IPS-15b (cell line): ENCODE measurements at regions not wholly inside any gene's neighbourhood (a gene's known extent, or its start where the extent isn't known, plus 50 kb on each side); places are given as distances from the start of the nearest gene placed in this dataset.
"Not testable (repeated sequence)": the region's sequence is repeated elsewhere in the genome, so short reads cannot be mapped to it uniquely, and the experiment has no call there.

Experiments
- H3K27me3 ChIP-seq: one replicate; pipeline ENCODE4 v1.6.1; 2013; ENCODE audit warnings: low read length; ENCODE audit not compliant: control insufficient read depth, insufficient read depth
- H3K36me3 ChIP-seq: one replicate; pipeline ENCODE4 v1.6.1; 2013; ENCODE audit warnings: low read length; ENCODE audit not compliant: control insufficient read depth, insufficient read depth
- H3K4me1 ChIP-seq: one replicate; pipeline ENCODE4 v1.6.1; 2013; ENCODE audit warnings: mild to moderate bottlenecking, low read length; ENCODE audit not compliant: control insufficient read depth, insufficient read depth
- H3K4me3 ChIP-seq: one replicate; pipeline ENCODE4 v1.5.1; 2013; ENCODE audit warnings: low read depth, low read length
- H3K9ac ChIP-seq: one replicate; pipeline ENCODE4 v1.6.1; 2013; ENCODE audit warnings: low read depth, mild to moderate bottlenecking, low read length
- H3K9me3 ChIP-seq: one replicate; pipeline ENCODE4 v1.6.1; 2013; ENCODE audit warnings: mild to moderate bottlenecking, low read length; ENCODE audit not compliant: control insufficient read depth, insufficient read depth

DNA sequence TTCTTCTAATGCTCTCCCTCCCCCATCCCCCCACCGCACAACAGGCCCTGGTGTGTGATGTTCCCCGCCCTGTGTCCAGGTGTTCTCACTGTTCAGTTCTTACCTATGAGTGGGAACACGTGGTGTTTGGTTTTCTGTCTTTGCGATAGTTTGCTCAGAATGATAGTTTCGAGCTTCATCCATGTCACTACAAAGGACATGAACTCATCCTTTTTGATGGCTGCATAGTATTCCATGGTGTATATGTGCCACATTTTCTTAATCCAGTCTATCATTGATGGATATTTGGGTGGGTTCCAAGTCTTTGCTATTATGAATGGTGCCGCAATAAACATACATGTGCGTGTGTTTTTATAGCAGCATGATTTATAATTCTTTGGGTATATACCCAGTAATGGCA is 1005.5 kb upstream of the CDH10 start:
- H3K9me3 ChIP-seq, H3K36me3 ChIP-seq, H3K27me3 ChIP-seq, H3K9ac ChIP-seq, H3K4me3 ChIP-seq, H3K4me1 ChIP-seq: not testable (repeated sequence)

DNA sequence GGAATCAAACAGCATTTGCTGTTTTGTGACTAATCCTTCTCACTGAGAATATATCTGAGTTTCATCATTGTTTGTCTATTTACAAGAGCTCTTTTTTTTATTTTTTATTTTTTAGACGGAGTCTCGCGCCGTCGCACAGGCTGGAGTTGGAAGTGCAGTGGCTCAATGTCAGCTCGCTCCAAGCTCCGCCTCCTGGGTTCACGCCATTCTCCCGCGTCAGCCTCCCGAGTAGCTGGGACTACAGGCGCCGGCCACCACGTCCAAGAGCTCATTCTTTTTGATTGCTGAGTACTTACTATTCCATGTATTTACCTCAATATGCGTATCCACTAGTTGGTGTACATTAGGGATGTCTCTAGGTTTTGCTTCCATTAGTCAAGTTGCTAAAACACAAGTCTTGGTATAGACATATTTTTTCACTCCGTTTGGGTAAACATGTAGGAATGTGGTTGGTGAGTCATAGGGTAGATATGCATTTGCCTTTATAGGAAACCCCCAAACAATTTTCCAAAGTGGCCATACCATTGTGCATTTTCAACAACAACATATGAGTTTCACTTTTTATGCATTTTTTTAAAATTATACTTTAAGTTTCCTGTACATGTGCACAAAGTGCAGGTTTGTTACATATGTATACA is 1005.0 kb upstream of the CDH10 start:
- no peak overlapping the region for H3K9ac ChIP-seq
- no peak overlapping the region for H3K4me3 ChIP-seq
- H3K27me3 ChIP-seq = no peaks in the 10 kb centered on the region
- H3K4me1 ChIP-seq = no peaks in the 10 kb centered on the region
- H3K36me3 ChIP-seq = no peaks in the 10 kb centered on the region
- no peaks in the 10 kb centered on the region for H3K9me3 ChIP-seq

DNA sequence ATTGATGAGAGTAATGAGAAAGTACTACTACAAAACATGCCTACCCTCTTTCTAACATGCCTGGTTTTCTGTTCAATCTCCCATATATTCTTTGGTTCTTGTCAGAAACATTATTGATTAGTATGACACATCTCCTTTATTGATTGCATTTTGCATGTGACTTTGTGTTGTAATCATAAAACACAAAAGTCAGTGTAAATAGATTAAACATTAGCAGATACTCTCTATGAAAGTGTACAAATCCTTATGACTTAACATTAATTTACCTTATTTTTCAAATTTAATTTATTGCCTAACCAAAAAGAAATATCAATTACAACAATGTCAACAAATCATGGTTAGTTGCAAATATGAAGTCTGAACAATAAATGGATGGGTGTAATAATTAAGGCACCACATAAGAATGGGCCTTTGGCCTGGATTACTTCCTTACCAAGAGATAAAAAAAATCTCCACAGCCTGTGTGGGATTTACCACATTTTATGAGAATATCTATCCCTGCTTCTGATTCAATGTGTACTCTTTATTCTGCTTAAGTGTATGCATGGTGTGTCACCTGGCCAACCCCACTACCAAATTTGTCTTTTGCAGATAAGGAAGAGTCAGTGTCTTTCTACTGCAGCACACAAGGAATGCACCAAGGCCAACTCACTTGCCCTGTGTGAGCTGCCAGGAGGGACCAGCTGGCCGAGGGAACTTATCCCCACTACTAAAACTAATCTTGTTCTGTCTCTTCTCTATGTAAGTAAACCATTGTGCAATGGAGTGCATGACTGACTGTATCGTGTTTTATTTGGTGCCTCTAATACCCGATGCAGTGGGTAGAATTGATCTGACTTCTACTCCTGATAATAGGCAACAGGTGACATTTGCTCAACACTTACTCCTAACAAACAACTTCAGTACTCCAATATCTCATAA is 1001.9 kb upstream of the CDH10 start:
- no peaks in the 10 kb centered on the region for H3K27me3 ChIP-seq
- no peaks in the 10 kb centered on the region for H3K36me3 ChIP-seq
- H3K9me3 ChIP-seq = no peaks in the 10 kb centered on the region
- H3K9ac ChIP-seq = no peak overlapping the region
- no peaks in the 10 kb centered on the region for H3K4me1 ChIP-seq
- no peak overlapping the region for H3K4me3 ChIP-seq

DNA sequence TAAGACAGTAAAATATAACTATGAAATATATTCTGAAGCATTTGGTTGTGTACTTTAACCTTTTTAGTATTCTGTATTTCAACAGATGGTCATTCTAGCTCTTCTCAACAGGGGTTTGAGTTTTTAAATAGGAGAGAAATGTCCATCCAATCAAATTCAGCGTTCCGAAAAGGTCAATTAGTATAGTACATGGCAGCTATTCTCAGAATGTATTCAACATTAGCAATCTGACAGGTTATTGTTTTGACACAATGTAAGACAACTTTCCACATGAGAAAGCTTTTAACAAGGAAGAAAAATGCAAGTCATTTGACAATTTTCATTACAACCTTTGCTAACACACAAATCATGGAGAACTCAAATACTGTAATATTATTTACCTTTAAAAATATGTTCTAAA is 996.3 kb upstream of the CDH10 start:
- H3K27me3 ChIP-seq = no peaks in the 10 kb centered on the region
- H3K9me3 ChIP-seq = no peaks in the 10 kb centered on the region
- no peak overlapping the region for H3K4me3 ChIP-seq
- H3K9ac ChIP-seq = no peak overlapping the region
- H3K4me1 ChIP-seq = no peaks in the 10 kb centered on the region
- no peaks in the 10 kb centered on the region for H3K36me3 ChIP-seq

DNA sequence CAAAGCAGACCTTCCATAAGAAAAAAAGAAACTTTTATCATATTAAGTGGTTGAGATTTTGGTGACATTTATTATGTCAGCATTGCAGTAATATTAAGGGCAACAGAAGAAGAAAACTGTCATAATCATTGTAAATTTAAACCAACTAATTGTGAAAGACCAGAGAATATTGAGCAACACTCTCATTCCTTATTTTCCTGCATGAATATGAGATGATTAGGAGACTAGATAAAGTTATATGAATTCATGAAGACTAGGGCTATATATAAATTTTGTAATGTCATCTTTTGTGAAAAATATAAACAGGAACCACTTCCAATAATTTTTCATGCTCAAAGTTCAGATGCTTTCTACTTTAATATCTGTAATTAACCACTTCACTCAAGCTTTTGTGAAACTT is 974.5 kb upstream of the CDH10 start:
- H3K36me3 ChIP-seq = no peaks in the 10 kb centered on the region
- no peak overlapping the region for H3K4me3 ChIP-seq
- H3K27me3 ChIP-seq = no peaks in the 10 kb centered on the region
- no peaks in the 10 kb centered on the region for H3K9me3 ChIP-seq
- no peaks in the 10 kb centered on the region for H3K4me1 ChIP-seq
- H3K9ac ChIP-seq = no peak overlapping the region

DNA sequence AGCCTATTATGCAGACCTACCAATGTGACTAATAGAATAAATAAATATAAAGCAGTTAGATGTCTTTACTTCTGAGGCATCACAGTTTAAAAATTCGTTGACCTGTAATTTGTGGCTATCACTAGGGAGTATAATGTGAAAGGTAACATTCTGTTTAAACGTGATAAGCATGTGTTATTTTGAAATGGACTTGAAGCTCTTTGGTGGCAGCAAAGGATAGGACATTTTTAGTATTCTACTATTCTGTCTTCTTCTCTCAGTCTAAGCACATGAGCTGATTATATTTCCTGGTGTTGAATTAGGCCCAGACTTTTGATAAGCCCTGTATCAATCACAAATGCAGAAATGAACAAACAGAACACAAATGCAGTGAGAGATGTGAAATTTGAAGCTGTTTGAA is 974.0 kb upstream of the CDH10 start:
- Histone ChIP-seq H3K9me3 (no peaks in the 10 kb centered on the region), H3K36me3 (no peaks in the 10 kb centered on the region), H3K4me3 (no peak overlapping the region), H3K4me1 (no peaks in the 10 kb centered on the region), H3K27me3 (no peaks in the 10 kb centered on the region), H3K9ac (no peak overlapping the region)

DNA sequence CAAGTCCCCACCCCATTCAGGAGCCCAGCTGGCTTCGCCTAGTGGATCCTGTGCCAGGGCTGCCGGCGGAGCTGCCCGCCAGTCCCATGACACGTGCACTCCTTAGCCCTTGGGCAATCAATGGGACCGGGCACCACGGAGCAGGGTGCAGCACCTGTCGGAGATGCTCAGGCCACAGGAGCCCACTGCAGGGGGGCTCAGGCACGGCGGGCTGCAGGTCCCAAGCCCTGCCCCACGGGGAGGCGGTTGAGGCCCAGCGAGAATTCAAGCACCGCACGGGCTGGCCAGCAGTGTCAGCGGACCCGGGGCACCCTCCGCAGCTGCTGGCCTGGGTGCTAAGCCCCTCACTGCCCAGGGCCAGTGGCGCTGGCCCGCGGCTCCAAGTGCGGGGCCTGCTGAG is 969.7 kb upstream of the CDH10 start:
- H3K27me3 ChIP-seq = no peaks in the 10 kb centered on the region
- H3K4me3 ChIP-seq = no peak overlapping the region
- no peak overlapping the region for H3K9ac ChIP-seq
- no peaks in the 10 kb centered on the region for H3K4me1 ChIP-seq
- H3K9me3 ChIP-seq = no peaks in the 10 kb centered on the region
- no peaks in the 10 kb centered on the region for H3K36me3 ChIP-seq

DNA sequence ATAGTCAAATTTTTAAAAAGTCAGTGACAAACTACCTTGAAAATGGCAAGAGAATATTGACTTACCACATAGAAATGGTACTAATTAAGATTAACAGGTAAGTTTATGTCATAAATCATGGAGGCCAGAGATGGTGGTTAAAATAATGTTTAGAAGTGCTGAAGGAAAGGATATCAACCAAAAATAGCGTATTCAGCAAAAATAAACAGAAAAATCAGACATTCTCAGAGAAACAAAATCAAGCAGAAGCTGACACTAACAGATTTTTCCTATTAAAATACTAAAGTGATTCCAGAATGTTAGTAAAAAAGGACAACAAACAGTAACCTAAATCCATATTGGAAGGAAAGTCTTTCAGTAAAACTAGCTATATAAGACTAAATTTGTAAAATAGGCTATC is 959.9 kb upstream of the CDH10 start:
- Histone ChIP-seq H3K4me1 (no peaks in the 10 kb centered on the region), H3K27me3 (no peaks in the 10 kb centered on the region), H3K36me3 (no peaks in the 10 kb centered on the region), H3K9ac (no peak overlapping the region), H3K9me3 (no peaks in the 10 kb centered on the region), H3K4me3 (no peak overlapping the region)

DNA sequence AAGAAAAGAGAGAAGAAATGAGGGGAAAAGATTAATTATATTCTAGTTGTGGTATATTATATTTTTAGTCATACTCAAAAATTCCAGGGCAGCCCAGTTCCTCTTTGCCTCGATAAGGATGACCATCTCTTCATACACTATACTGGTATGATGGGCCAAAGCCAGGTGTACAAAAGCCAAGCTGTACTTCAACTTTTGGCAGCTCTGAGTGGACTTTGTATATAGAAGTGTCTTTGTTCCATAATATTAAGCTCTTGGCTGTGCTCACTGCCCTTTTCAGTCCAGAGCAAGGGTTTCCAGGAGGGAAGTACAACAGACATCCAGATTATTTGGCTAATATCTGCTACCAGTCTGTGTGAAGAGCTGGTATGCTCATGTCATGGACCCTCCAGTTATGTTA is 934.3 kb upstream of the CDH10 start:
- Histone ChIP-seq H3K9ac (no peak overlapping the region), H3K27me3 (no peaks in the 10 kb centered on the region), H3K4me3 (no peak overlapping the region), H3K36me3 (no peaks in the 10 kb centered on the region), H3K4me1 (no peaks in the 10 kb centered on the region), H3K9me3 (no peaks in the 10 kb centered on the region)

DNA sequence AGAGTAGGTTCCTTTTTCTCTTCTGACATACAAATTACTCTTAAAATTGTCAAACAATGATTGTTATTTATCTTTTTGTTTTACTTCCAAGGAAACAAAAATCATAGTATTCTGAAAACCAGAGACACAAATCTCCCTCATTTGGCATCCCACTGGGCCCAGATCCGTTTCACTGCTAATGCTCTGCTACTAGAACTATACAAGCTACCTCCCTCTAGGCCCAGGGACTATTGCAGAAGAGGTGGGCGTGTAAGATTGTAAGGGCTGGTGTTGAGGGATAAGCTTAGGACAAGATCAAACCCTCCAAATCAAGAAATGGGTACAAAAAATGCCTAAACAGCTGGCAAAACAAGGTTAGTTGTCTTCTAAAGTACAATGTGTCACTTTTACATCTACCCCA is 928.9 kb upstream of the CDH10 start:
- Histone ChIP-seq H3K9me3 (no peaks in the 10 kb centered on the region), H3K27me3 (no peaks in the 10 kb centered on the region), H3K4me3 (no peak overlapping the region), H3K9ac (no peak overlapping the region), H3K36me3 (no peaks in the 10 kb centered on the region), H3K4me1 (peaks cover 11% of the 10 kb centered on the region)

DNA sequence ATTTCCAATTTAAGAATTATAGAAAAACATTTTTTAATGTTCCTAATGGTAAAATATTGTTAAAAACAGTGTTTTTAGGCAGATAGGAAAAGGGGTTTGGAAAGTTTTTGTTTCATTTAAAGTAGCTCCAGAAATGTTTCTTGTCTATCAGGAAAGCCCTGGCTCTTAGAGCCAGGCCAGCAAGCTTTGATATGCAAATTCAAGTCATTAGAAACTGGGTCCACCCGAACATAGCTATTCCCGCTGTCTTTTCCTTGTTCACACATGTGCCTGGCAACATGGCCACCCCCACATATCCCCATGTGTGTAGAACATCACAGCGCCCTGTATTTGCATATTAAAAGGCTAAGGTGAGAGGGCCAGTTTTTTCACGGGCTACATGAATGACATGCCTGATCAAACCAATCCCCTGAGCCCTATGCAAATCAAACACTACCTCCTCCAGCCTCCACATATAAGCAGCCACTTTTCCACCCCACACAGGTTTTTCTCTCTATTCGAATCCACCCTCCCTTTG is 925.3 kb upstream of the CDH10 start:
- Histone ChIP-seq H3K4me3 (peak overlapping the region; percentile 14), H3K4me1 (peaks cover 16% of the 10 kb centered on the region), H3K27me3 (no peaks in the 10 kb centered on the region), H3K36me3 (no peaks in the 10 kb centered on the region), H3K9ac (no peak overlapping the region), H3K9me3 (no peaks in the 10 kb centered on the region)
